Upper lobe of left lung (tissue), 4 donors: ENCODE measurements at regions not wholly inside any gene's neighbourhood (a gene's known extent, or its start where the extent isn't known, plus 50 kb on each side); places are given as distances from the start of the nearest gene placed in this dataset.

ENCODE experiments used
- CTCF ChIP-seq, 6 experiments: fragments of 450-650 bp in 4 of 6; fragments of 200-600 bp in 2 of 6; sonication (generic) in 2 of 6; IDR thresholded peaks; one replicate each; pipeline ENCODE4 v1.5.1; 2016 to 2019; ENCODE audit warnings: antibody characterized with exemption in 6 of 6
- POLR2A ChIP-seq, 4 donors: fragments of 450-650 bp; IDR thresholded peaks; one replicate each; pipeline ENCODE4 v1.5.1; 2016 to 2017; ENCODE audit warnings: antibody characterized with exemption in 4 of 4, mild to moderate bottlenecking in 2 of 4
- POLR2AphosphoS5 ChIP-seq, 2 donors: sonication (generic); formaldehyde crosslinking; IDR thresholded peaks; one replicate each; pipeline ENCODE4 v1.5.1; 2017; ENCODE audit warnings: antibody characterized with exemption in 2 of 2

- no peak for TF ChIP-seq CTCF (IDR thresholded peaks at IDR 0.05)
- TF ChIP-seq POLR2A (IDR thresholded peaks at IDR 0.05): no peak
- no peak for TF ChIP-seq POLR2AphosphoS5 (IDR thresholded peaks at IDR 0.05)
These were observed 100.6 kb downstream of the SUCNR1 start for GRCh38 chr3:151974067-151974466.
